Keratinocyte (primary cell): ENCODE measurements at regions not wholly inside any gene's neighbourhood (a gene's known extent, or its start where the extent isn't known, plus 50 kb on each side); places are given as distances from the start of the nearest gene placed in this dataset.

Experiments
- CTCF ChIP-seq, 3 experiments: IDR thresholded peaks in 1 of 3; conservative IDR thresholded peaks in 1 of 3; optimal IDR thresholded peaks in 1 of 3; 2 replicates in 2 of 3; 3 replicates in 1 of 3; pipeline versions ENCODE3 to v1.5.1; 2011; ENCODE audit warnings: low read length in 3 of 3, mild to moderate bottlenecking in 3 of 3, moderate library complexity in 2 of 3, control low read depth in 1 of 3, inconsistent platforms in 1 of 3; ENCODE audit not compliant: insufficient read depth in 2 of 3; ENCODE audit errors: extremely low read depth in 1 of 3
- EZH2 ChIP-seq: IDR thresholded peaks from one replicate; pipeline ENCODE4 v1.6.1; 2012; ENCODE audit warnings: inconsistent platforms, mild to moderate bottlenecking, low read length, moderate library complexity

GRCh38 chr22:48156603-48157355 is 1394.3 kb downstream of the TBC1D22A start:
- TF ChIP-seq CTCF (optimal IDR thresholded peaks at IDR 0.05 in 1 of 3, IDR thresholded peaks at IDR 0.05 in 1 of 3, conservative IDR thresholded peaks at IDR 0.05 in 1 of 3; ENCODE audit: extremely low read depth in 1 of 3, insufficient read depth in 2 of 3, low read length in 3 of 3) (no peak), EZH2 (no peak)
